Transverse colon (tissue), 4 donors: ENCODE measurements at regions not wholly inside any gene's neighbourhood (a gene's known extent, or its start where the extent isn't known, plus 50 kb on each side); places are given as distances from the start of the nearest gene placed in this dataset.

Experiments used
- EP300 ChIP-seq: sonication (generic); formaldehyde crosslinking; IDR thresholded peaks from one replicate; pipeline ENCODE4 v1.6.1; 2017; ENCODE audit warnings: antibody characterized with exemption, low read depth
- POLR2A ChIP-seq: fragments of 450-650 bp; IDR thresholded peaks from one replicate; pipeline ENCODE4 v1.6.1; 2016; ENCODE audit warnings: antibody characterized with exemption, mild to moderate bottlenecking, moderate library complexity
- POLR2AphosphoS5 ChIP-seq, 3 donors: sonication (generic); formaldehyde crosslinking; IDR thresholded peaks; one replicate each; pipeline ENCODE4 v1.6.1; 2016; ENCODE audit warnings: antibody characterized with exemption in 3 of 3
- TF ChIP-seq, protein P1 (sequence below), 5 experiments: fragments of 200-600 bp in 3 of 5; fragments of 450-650 bp in 2 of 5; sonication (generic) in 3 of 5; IDR thresholded peaks; 1 replicate in 2 of 5; 2 replicates in 3 of 5; pipeline ENCODE4 v1.5.1; 2016 to 2017; ENCODE audit warnings: antibody characterized with exemption in 5 of 5, inconsistent platforms in 3 of 5, mild to moderate bottlenecking in 2 of 5, moderate library complexity in 1 of 5

DNA sequence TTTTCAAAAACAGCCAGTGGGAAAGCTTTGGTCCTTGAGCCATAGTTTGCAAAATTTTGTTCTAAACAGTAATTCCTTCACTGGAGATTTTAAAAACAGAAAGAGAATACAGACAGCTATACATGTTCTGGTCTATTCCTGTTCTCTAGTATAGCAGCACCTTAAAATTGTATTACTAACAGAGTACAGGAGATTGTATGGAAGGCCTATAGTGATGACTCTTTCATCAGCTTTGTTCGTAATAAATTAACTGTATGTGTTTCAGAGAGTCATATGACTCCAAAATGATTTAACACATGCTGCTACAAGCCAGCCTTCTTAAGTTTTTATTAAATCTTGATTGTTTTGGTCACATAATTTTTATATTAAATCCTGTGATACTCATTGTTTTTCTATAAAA is 1124.6 kb upstream of the FAM98A start:
- TF ChIP-seq, protein P1, sequence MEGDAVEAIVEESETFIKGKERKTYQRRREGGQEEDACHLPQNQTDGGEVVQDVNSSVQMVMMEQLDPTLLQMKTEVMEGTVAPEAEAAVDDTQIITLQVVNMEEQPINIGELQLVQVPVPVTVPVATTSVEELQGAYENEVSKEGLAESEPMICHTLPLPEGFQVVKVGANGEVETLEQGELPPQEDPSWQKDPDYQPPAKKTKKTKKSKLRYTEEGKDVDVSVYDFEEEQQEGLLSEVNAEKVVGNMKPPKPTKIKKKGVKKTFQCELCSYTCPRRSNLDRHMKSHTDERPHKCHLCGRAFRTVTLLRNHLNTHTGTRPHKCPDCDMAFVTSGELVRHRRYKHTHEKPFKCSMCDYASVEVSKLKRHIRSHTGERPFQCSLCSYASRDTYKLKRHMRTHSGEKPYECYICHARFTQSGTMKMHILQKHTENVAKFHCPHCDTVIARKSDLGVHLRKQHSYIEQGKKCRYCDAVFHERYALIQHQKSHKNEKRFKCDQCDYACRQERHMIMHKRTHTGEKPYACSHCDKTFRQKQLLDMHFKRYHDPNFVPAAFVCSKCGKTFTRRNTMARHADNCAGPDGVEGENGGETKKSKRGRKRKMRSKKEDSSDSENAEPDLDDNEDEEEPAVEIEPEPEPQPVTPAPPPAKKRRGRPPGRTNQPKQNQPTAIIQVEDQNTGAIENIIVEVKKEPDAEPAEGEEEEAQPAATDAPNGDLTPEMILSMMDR (IDR thresholded peaks at IDR 0.05), result no peak
- TF ChIP-seq POLR2A (no peak), POLR2AphosphoS5 (IDR thresholded peaks at IDR 0.05) (no peak), EP300 (no peak)
